ENCODE measurements at regions not wholly inside any gene's neighbourhood (a gene's known extent, or its start where the extent isn't known, plus 50 kb on each side); places are given as distances from the start of the nearest gene placed in this dataset.

GRCh38 chr16:82567175-82567574 is 59.6 kb upstream of the CDH13 start:
- DNase-seq, result no peak

GRCh38 chr16:82563401-82563800 is 63.4 kb upstream of the CDH13 start:
- no peak for DNase-seq

GRCh38 chr16:82562183-82562683 is 64.5 kb upstream of the CDH13 start:
- DNase-seq, result no peak

DNA sequence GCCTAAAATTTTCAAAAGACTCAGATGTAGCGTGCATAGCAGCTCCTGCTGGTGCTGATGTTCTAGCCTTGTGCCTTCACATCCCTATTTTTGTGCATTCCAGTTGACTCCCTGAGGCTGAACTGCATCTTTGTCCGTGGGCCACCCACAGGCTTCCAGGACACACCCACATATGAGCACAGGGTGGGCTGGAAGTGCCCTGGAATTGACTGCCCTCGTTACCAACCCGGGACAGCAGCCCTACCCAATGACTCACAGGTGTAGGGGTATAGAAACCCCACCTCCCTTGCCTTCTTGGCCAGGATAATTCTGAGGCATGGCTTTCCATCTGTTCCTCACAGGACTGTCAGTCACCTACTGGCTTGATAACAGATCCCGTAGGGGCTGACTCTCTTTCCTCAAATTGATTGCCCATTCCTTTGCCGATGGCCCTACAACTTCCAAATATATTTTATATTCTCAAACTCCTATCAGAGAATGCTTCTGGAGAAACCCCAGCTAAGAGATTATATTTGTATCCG is 65.9 kb upstream of the CDH13 start:
- no peak for DNase-seq

GRCh38 chr16:82544378-82545160 is 82.2 kb upstream of the CDH13 start:
- peak in 13 of 56 donors; percentile 2 to 54 (median 16) for DNase-seq

DNA sequence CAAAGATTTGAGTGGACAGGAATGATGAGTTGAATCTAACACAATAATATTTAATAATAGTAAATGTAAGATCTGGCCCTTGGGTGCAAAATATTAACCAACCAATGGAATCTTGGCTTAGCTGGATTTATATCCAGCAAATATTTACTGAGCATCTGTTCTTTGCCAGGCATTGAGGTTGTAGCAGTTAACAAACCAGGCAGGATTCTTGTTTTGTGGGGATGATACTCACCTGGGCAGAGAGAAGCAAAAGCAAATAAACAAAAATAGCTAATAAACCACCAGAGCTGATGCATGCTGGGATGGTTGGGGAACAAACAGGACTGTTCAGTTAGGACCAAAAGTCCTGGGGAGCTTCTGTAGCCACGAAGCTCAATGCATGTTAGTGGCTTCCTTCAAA is 84.1 kb upstream of the CDH13 start:
- DNase-seq, result no peak

GRCh38 chr16:82541103-82541502 is 85.7 kb upstream of the CDH13 start:
- no peak for DNase-seq

- DNase-seq, result no peak
Observed at GRCh38 chr16:82535764-82536163, 91.0 kb upstream of the CDH13 start.

GRCh38 chr16:82535262-82535661 is 91.5 kb upstream of the CDH13 start:
- DNase-seq, result no peak

- no peak for DNase-seq
Observed at GRCh38 chr16:82533189-82533588, 93.6 kb upstream of the CDH13 start.

DNA sequence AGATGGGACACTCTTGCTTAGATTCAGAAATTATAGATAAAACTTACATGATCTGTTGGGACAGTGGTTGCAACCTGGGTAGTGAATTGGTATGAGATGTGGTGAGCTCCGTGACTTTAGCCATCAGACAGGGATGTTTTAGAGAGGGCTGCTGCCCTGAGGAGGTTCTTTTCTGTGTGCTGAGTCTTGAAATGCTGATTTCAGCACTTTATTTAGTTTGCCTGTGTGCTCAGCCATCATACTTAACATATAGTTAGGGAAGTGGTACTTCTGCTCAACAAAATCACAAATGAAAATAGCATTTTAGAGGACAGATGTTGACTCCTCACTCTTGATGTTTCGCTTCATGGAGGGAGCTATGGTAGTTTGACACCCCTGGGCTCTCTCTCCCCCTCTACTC is 95.9 kb upstream of the CDH13 start:
- DNase-seq, result no peak

GRCh38 chr16:82527101-82527500 is 99.7 kb upstream of the CDH13 start:
- peak in 12 of 56 donors; percentile 4 to 31 (median 14) for DNase-seq

DNA sequence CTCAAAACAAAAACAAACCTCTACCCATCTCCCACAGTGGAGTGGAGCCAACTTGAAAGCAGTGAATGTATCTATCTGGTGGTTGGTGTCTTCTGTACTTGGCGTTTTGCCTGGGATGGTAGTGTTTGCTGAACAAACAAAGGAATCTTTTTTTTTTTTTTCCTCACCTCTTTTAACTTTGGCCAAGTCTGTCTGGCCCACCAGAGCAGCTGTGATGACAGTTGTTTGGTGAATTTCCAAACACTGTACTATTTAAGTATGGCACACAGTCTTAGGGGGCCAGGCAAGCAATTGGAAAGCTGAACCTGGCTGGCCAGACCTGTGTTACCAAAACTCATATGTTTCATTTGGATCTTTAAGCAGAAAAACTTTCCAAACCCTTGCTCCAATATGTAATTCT is 101.8 kb upstream of the CDH13 start:
- DNase-seq, result no peak

- DNase-seq, result no peak
Observed at GRCh38 chr16:82523815-82524214, 103.0 kb upstream of the CDH13 start.

- DNase-seq, result no peak
Observed at GRCh38 chr16:82522026-82522425, 104.7 kb upstream of the CDH13 start.

- DNase-seq, result no peak
Observed at GRCh38 chr16:82518811-82519210, 108.0 kb upstream of the CDH13 start.

- no peak for DNase-seq
Observed at GRCh38 chr16:82514262-82514661, 112.5 kb upstream of the CDH13 start.

- no peak for DNase-seq
Observed at GRCh38 chr16:82510789-82511305, 115.9 kb upstream of the CDH13 start.

GRCh38 chr16:82509691-82510430 is 116.9 kb upstream of the CDH13 start:
- DNase-seq, result peak in 40 of 56 donors; percentile 2 to 65 (median 24)

- DNase-seq, result no peak
Observed at GRCh38 chr16:82506692-82507670, 119.8 kb upstream of the CDH13 start.

- DNase-seq, result no peak
Observed at GRCh38 chr16:82504836-82505235, 121.9 kb upstream of the CDH13 start.

All from amygdala (tissue), 56 donors.